Frontal cortex (tissue), 3 donors: ENCODE measurements at regions not wholly inside any gene's neighbourhood (a gene's known extent, or its start where the extent isn't known, plus 50 kb on each side); places are given as distances from the start of the nearest gene placed in this dataset.

Experiments used
- DNase-seq, 2 donors: peaks; one replicate each; pipeline ENCODE4 v3.0.0; 2012; ENCODE audit warnings: low spot score in 2 of 2
- FAIRE-seq: peaks from 2 replicates; lab custom pipeline; 2012; peaks lifted over from hg19 to GRCh38; lab: Jason Lieb, UNC
- donor health status: control.
- donor health status: control.
- donor health status: control.

DNA sequence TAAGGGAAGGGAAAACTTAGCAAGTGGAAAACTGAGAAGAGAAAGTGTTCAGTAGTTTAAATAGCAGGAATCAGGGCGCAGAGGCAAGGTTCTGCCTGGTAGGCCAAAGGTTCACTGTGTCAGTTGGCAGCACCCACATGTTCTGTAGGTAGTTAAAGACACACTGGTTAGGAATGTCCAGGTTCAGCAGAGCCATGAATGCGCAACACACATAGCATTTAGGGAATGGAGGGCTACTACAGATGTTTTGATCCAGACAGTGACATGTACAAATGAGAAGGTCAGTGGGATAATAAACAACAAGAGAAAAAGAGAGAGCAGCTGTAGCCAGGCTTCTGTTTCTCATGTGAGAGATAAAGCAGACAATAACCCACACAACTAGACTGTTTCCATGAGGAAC is 56.2 kb upstream of the ARHGAP42 start:
- DNase-seq: no peak
- no peak for FAIRE-seq

DNA sequence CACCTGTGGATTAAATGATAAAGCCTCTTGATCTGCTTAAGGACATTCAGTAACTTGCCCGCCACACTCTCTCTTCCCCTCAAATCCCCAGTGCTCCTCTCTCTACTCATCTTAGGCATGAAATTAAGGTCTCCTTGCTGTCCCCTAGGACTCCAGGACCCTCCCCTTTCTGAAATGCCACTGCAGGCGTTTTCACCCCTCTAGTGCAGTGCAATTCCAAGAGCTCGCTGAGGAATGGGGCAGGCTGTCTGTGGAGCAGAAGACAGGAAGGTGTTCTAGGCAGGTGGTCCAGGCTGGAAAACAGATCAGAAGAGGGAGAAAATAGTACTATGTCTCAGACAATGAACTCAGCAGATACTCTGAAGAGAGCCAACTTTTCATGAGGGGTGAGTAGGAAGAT is 55.8 kb upstream of the ARHGAP42 start:
- no peak for FAIRE-seq

GRCh38 chr11:100632941-100633452 is 54.1 kb upstream of the ARHGAP42 start:
- DNase-seq (no peak), FAIRE-seq (no peak)

More for the DNA sequence above, 55.8 kb upstream of the ARHGAP42 start:
- no peak for DNase-seq

DNA sequence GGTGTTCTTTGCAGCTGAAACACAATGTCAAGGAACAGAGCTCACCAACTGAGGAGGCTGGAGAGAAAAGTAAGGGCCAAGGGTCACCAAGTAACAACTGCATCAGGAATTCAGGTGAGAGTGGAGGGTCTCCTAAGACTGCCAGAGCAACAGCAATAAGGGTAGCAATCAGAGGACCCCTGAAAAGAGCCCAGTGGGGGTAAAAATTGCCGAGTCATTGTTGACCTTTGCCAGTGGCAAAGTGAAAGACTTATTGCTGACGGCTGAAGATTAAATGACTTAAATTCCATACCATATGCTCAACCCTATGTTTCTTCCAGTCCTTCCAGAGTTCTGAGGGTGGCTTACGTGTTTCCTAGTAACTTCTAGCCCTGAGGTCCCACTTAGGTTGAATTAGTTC is 51.9 kb upstream of the ARHGAP42 start:
- DNase-seq (no peak), FAIRE-seq (no peak)

- FAIRE-seq (no peak), DNase-seq (no peak)
These were observed 50.6 kb upstream of the ARHGAP42 start for GRCh38 chr11:100636536-100636935.
